H9 (cell line): ENCODE measurements at regions not wholly inside any gene's neighbourhood (a gene's known extent, or its start where the extent isn't known, plus 50 kb on each side); places are given as distances from the start of the nearest gene placed in this dataset.

ENCODE experiments used
- DNase-seq: peaks from one replicate; pipeline ENCODE4 v3.0.0-alpha.2; 2017
- H2AFZ ChIP-seq: one replicate; pipeline ENCODE4 v1.6.1; 2013; ENCODE audit warnings: mild to moderate bottlenecking, low read length, control low read depth, moderate library complexity
- H2AK5ac ChIP-seq: 2 replicates; pipeline ENCODE4 v1.6.1; 2013; ENCODE audit warnings: low read length, control low read depth, mixed read lengths; ENCODE audit not compliant: insufficient read length
- H2BK120ac ChIP-seq: one replicate; pipeline ENCODE4 v1.6.1; 2013; ENCODE audit warnings: low read depth, mild to moderate bottlenecking, low read length, control low read depth, inconsistent platforms; ENCODE audit not compliant: poor library complexity, severe bottlenecking
- H2BK12ac ChIP-seq: 2 replicates; pipeline ENCODE4 v1.6.1; 2013; ENCODE audit warnings: low read length, control low read depth, mixed read lengths, low read depth; ENCODE audit not compliant: insufficient read length
- H2BK15ac ChIP-seq: 2 replicates; pipeline ENCODE4 v1.6.1; 2013; ENCODE audit warnings: low read depth, low read length, control low read depth
- H2BK20ac ChIP-seq: one replicate; pipeline ENCODE4 v1.6.1; 2013; ENCODE audit warnings: low read depth, mild to moderate bottlenecking, low read length, control low read depth, inconsistent platforms; ENCODE audit not compliant: poor library complexity, severe bottlenecking
- H2BK5ac ChIP-seq: 2 replicates; pipeline ENCODE4 v1.6.1; 2013; ENCODE audit warnings: low read length, control low read depth, mixed read lengths; ENCODE audit not compliant: insufficient read length
- H3K14ac ChIP-seq: 2 replicates; pipeline ENCODE4 v1.6.1; 2013; ENCODE audit warnings: low read length, control low read depth; ENCODE audit not compliant: insufficient read depth
- H3K18ac ChIP-seq: 2 replicates; pipeline ENCODE4 v1.6.1; 2013; ENCODE audit warnings: low read depth, mild to moderate bottlenecking, mixed read lengths, low read length, control low read depth; ENCODE audit not compliant: insufficient read length
- H3K23ac ChIP-seq: 2 replicates; pipeline ENCODE4 v1.6.1; 2013; ENCODE audit warnings: low read length, control low read depth, mixed read lengths, low read depth; ENCODE audit not compliant: insufficient read length
- H3K23me2 ChIP-seq: 2 replicates; pipeline ENCODE4 v1.6.1; 2013; ENCODE audit warnings: low read depth, mild to moderate bottlenecking, mixed read lengths, low read length, control low read depth; ENCODE audit not compliant: insufficient read length, poor library complexity, severe bottlenecking
- H3K27ac ChIP-seq: 2 replicates; pipeline ENCODE4 v1.5.1; 2013; ENCODE audit warnings: low read length, control low read depth, mixed read lengths, low read depth; ENCODE audit not compliant: insufficient read length
- H3K27me3 ChIP-seq: 2 replicates; pipeline ENCODE4 v1.6.1; 2013; ENCODE audit warnings: low read length, control low read depth, inconsistent platforms; ENCODE audit not compliant: insufficient read depth
- H3K4ac ChIP-seq: 2 replicates; pipeline ENCODE4 v1.6.1; 2013; ENCODE audit warnings: low read depth, mild to moderate bottlenecking, control low read depth, inconsistent platforms, low read length, moderate library complexity
- H3K4me1 ChIP-seq: 2 replicates; pipeline ENCODE4 v1.6.1; 2013; ENCODE audit warnings: low read length, control low read depth, inconsistent platforms; ENCODE audit not compliant: insufficient read depth
- H3K4me2 ChIP-seq: 2 replicates; pipeline ENCODE4 v1.6.1; 2013; ENCODE audit warnings: low read length, control low read depth, mixed read lengths; ENCODE audit not compliant: insufficient read length, insufficient read depth
- H3K56ac ChIP-seq: 2 replicates; pipeline ENCODE4 v1.6.1; 2013; ENCODE audit warnings: low read depth, mild to moderate bottlenecking, mixed read lengths, low read length, control low read depth; ENCODE audit not compliant: insufficient read length
- H3K79me1 ChIP-seq: 2 replicates; pipeline ENCODE4 v1.6.1; 2013; ENCODE audit warnings: low read depth, mild to moderate bottlenecking, moderate library complexity, low read length, control low read depth, inconsistent platforms; ENCODE audit not compliant: insufficient read depth, poor library complexity, severe bottlenecking
- H3K79me2 ChIP-seq: 2 replicates; pipeline ENCODE4 v1.6.1; 2013; ENCODE audit warnings: low read length, control low read depth, inconsistent platforms; ENCODE audit not compliant: insufficient read depth
- H3K9ac ChIP-seq: 2 replicates; pipeline ENCODE4 v1.6.1; 2013; ENCODE audit warnings: low read length, control low read depth, mixed read lengths; ENCODE audit not compliant: insufficient read length; ENCODE audit errors: extremely low read depth
- H3K9me3 ChIP-seq: one replicate; pipeline ENCODE4 v1.6.1; 2013; ENCODE audit warnings: low read depth, low read length, inconsistent platforms; ENCODE audit not compliant: control insufficient read depth
- H3T11ph ChIP-seq: one replicate; pipeline ENCODE4 v1.6.1; 2013; ENCODE audit warnings: mild to moderate bottlenecking, low read length, control low read depth, inconsistent platforms
- H4K20me1 ChIP-seq: one replicate; pipeline ENCODE4 v1.6.1; 2013; ENCODE audit not compliant: control insufficient read depth, insufficient read length, insufficient read depth
- H4K5ac ChIP-seq: 2 replicates; pipeline ENCODE4 v1.6.1; 2013; ENCODE audit warnings: low read depth, mild to moderate bottlenecking, mixed read lengths, low read length, control low read depth; ENCODE audit not compliant: insufficient read length
- H4K8ac ChIP-seq: replicated peaks from 2 replicates; pipeline ENCODE4 v1.6.1; 2013; ENCODE audit warnings: low read length, control low read depth, mixed read lengths, low read depth; ENCODE audit not compliant: insufficient read length
- H4K91ac ChIP-seq: 2 replicates; pipeline ENCODE4 v1.6.1; 2013; ENCODE audit warnings: low read depth, mild to moderate bottlenecking, moderate library complexity, mixed read lengths, low read length, control low read depth; ENCODE audit not compliant: insufficient read length
- H3K27ac Mint-ChIP-seq, 3 experiments: 2 replicates in 2 of 3; 3 replicates in 1 of 3; pipeline ENCODE4 v1.8.0; 2020 to 2021; ENCODE audit warnings: mixed read lengths in 3 of 3, mild to moderate bottlenecking in 1 of 3, moderate library complexity in 1 of 3
- H3K27me3 Mint-ChIP-seq: 2 replicates; pipeline ENCODE4 v1.8.0; 2021; ENCODE audit warnings: low read depth, mild to moderate bottlenecking, moderate library complexity, mixed read lengths
- H3K36me3 Mint-ChIP-seq, 3 experiments: 2 replicates in 2 of 3; 3 replicates in 1 of 3; pipeline ENCODE4 v1.8.0; 2020 to 2021; ENCODE audit warnings: low read depth in 3 of 3, mixed read lengths in 3 of 3; ENCODE audit not compliant: insufficient read depth in 1 of 3
- H3K4me1 Mint-ChIP-seq, 2 experiments: 2 replicates each; pipeline ENCODE4 v1.8.0; 2020; ENCODE audit warnings: mixed read lengths in 2 of 2
- H3K4me3 Mint-ChIP-seq, 2 experiments: 2 replicates in 1 of 2; 3 replicates in 1 of 2; pipeline ENCODE4 v1.8.0; 2020 to 2021; ENCODE audit warnings: mild to moderate bottlenecking in 2 of 2, mixed read lengths in 2 of 2, moderate library complexity in 1 of 2
- H3K9me3 Mint-ChIP-seq, 2 experiments: 2 replicates in 1 of 2; 3 replicates in 1 of 2; pipeline ENCODE4 v1.8.0; 2020; ENCODE audit warnings: mild to moderate bottlenecking in 2 of 2, mixed read lengths in 2 of 2, moderate library complexity in 1 of 2
- CTCF ChIP-seq: fragments of 200-600 bp; sonication (generic); conservative IDR thresholded peaks from 3 replicates; pipeline ENCODE4 v1.8.0; 2021; ENCODE audit warnings: antibody characterized with exemption, mild to moderate bottlenecking
- WGBS: extraction: QIAGEN DNeasy Blood & Tissue Kit; methylation state at CpG from one replicate; pipeline ENCODE4 v1.1.7; 2013; ENCODE audit warnings: missing lambda C conversion rate, low lambda C conversion rate, mixed read lengths; ENCODE audit not compliant: insufficient read length; ENCODE audit errors: extremely low coverage; 5-methylcytosine and 5-hydroxymethylcytosine counted together

GRCh38 chr7:106374437-106374836 lies 89.7 kb upstream of the NAMPT start:
- no peaks in the 10 kb centered on the region for H3K36me3 Mint-ChIP-seq
- peaks cover 2% of the 10 kb centered on the region for H3K23me2 ChIP-seq

More at GRCh38 chr7:106374437-106374836, 89.7 kb upstream of the NAMPT start:
- no peak overlapping the region for H4K91ac ChIP-seq
- Mint-ChIP-seq H3K4me3 (no peak overlapping the region), H3K27me3 (no peaks in the 10 kb centered on the region), H3K27ac (no peak overlapping the region), H3K4me1 (no peaks in the 10 kb centered on the region), H3K9me3 (no peaks in the 10 kb centered on the region)
- H2BK12ac ChIP-seq = no peak overlapping the region
- H3K23ac ChIP-seq = no peak overlapping the region
- H3K56ac ChIP-seq = no peak overlapping the region
- H3K4ac ChIP-seq = no peak overlapping the region
- no peaks in the 10 kb centered on the region for H3K79me2 ChIP-seq
- H4K5ac ChIP-seq = no peak overlapping the region
- no peak overlapping the region for H3K9ac ChIP-seq
- no CpG with 5 or more reads among the region's 1 CpG for WGBS
- no peak overlapping the region for H4K8ac ChIP-seq
- H2BK20ac ChIP-seq = no peak overlapping the region
- H2AFZ ChIP-seq = no peak overlapping the region
- no peak overlapping the region for H2AK5ac ChIP-seq
- H4K20me1 ChIP-seq = no peaks in the 10 kb centered on the region
- no peaks in the 10 kb centered on the region for H3K9me3 ChIP-seq
- no peaks in the 10 kb centered on the region for H3K79me1 ChIP-seq
- no peak overlapping the region for H3K4me2 ChIP-seq
- no peak overlapping the region for H2BK5ac ChIP-seq
- no peak for TF ChIP-seq CTCF
- H2BK120ac ChIP-seq = no peak overlapping the region
- no peak overlapping the region for H3T11ph ChIP-seq
- no peak overlapping the region for H2BK15ac ChIP-seq
- no peak overlapping the region for H3K14ac ChIP-seq
- no peak for DNase-seq
- 0 out of 2 replicates have a peak, but pooled peaks cover 2% of the 10 kb centered on the region for H3K4me1 ChIP-seq
- no peak overlapping the region for H3K18ac ChIP-seq
- no peak overlapping the region for H3K27ac ChIP-seq
- H3K27me3 ChIP-seq = no peaks in the 10 kb centered on the region
